Pulmonary artery endothelial cell (primary cell): ENCODE measurements at regions not wholly inside any gene's neighbourhood (a gene's known extent, or its start where the extent isn't known, plus 50 kb on each side); places are given as distances from the start of the nearest gene placed in this dataset.
A peak's percentile ranks its signal among the peaks of the same experiment; 100 is the strongest.
"Not testable (repeated sequence)": the region's sequence is repeated elsewhere in the genome, so short reads cannot be mapped to it uniquely, and the experiment has no call there.

Experiments used
- DNase-seq: peaks from one replicate; pipeline ENCODE4 v3.0.0-alpha.2; 2011; ENCODE audit warnings: low read depth, low spot score

GRCh38 chr12:75683220-75683619 lies 171.8 kb upstream of the KRR1 start:
- no peak for DNase-seq

GRCh38 chr12:75677522-75677921 lies 166.1 kb upstream of the KRR1 start:
- no peak for DNase-seq

- no peak for DNase-seq
Observed at GRCh38 chr12:75674393-75674792, 163.0 kb upstream of the KRR1 start.

- DNase-seq, result no peak
Observed at GRCh38 chr12:75672200-75672599, 160.8 kb upstream of the KRR1 start.

GRCh38 chr12:75670216-75670615 lies 158.8 kb upstream of the KRR1 start:
- DNase-seq, result no peak

- no peak for DNase-seq
Observed at GRCh38 chr12:75666939-75667334, 155.5 kb upstream of the KRR1 start.

GRCh38 chr12:75666126-75666938 lies 154.9 kb upstream of the KRR1 start:
- DNase-seq, result no peak

GRCh38 chr12:75665216-75665615 lies 153.8 kb upstream of the KRR1 start:
- DNase-seq, result no peak

- DNase-seq, result no peak
Observed at GRCh38 chr12:75662511-75663159, 151.2 kb upstream of the KRR1 start.

- DNase-seq, result no peak
Observed at GRCh38 chr12:75661908-75662307, 150.5 kb upstream of the KRR1 start.

- no peak for DNase-seq
Observed at GRCh38 chr12:75660805-75661404, 149.5 kb upstream of the KRR1 start.

GRCh38 chr12:75660107-75660530 lies 148.7 kb upstream of the KRR1 start:
- DNase-seq, result no peak

- peak; percentile 47 for DNase-seq
Observed at GRCh38 chr12:75658901-75659823, 147.8 kb upstream of the KRR1 start.

GRCh38 chr12:75658286-75658685 lies 146.9 kb upstream of the KRR1 start:
- no peak for DNase-seq

- no peak for DNase-seq
Observed at GRCh38 chr12:75657831-75658230, 146.4 kb upstream of the KRR1 start.

GRCh38 chr12:75657354-75657753 lies 145.9 kb upstream of the KRR1 start:
- DNase-seq, result not testable (repeated sequence)

GRCh38 chr12:75656648-75657047 lies 145.2 kb upstream of the KRR1 start:
- no peak for DNase-seq

- DNase-seq, result no peak
Observed at GRCh38 chr12:75656210-75656609, 144.8 kb upstream of the KRR1 start.

GRCh38 chr12:75655315-75655806 lies 144.0 kb upstream of the KRR1 start:
- no peak for DNase-seq

GRCh38 chr12:75651342-75651695 lies 139.9 kb upstream of the KRR1 start:
- DNase-seq, result no peak

GRCh38 chr12:75650595-75651341 lies 139.4 kb upstream of the KRR1 start:
- no peak for DNase-seq
